K562 (cell line): ENCODE measurements at regions not wholly inside any gene's neighbourhood (a gene's known extent, or its start where the extent isn't known, plus 50 kb on each side); places are given as distances from the start of the nearest gene placed in this dataset.

Experiments
- BCL6 ChIP-seq: fragments of 250-450 bp; sonication (Bioruptor Pico); IDR thresholded peaks from 2 replicates; pipeline ENCODE4 v1.4.0; 2020
- ERF ChIP-seq: fragments of 450-650 bp; formaldehyde crosslinking; IDR thresholded peaks from 2 replicates; pipeline ENCODE4 v1.4.0; 2020; ENCODE audit warnings: mild to moderate bottlenecking, mixed read lengths
- EZH2 ChIP-seq: IDR thresholded peaks from 2 replicates; pipeline ENCODE4 v1.6.1; 2012; ENCODE audit warnings: low read depth, mild to moderate bottlenecking, inconsistent platforms, low read length, borderline replicate concordance
- HMGN3 ChIP-seq: IDR thresholded peaks from 2 replicates; pipeline ENCODE4 v1.6.1; 2011; ENCODE audit warnings: borderline replicate concordance, low read depth, mild to moderate bottlenecking, mixed read lengths, low read length; ENCODE audit not compliant: insufficient read length; ENCODE audit errors: extremely low read depth
- MYNN ChIP-seq, 2 experiments: sonication (generic); formaldehyde crosslinking in 1 of 2; IDR thresholded peaks; 2 replicates each; pipeline versions ENCODE4 v1.5.0 to v1.6.1; 2016 to 2020; ENCODE audit warnings: antibody characterized with exemption in 1 of 2, missing genetic modification reagents in 1 of 2
- NCOA4 ChIP-seq: fragments of 450-650 bp; IDR thresholded peaks from 2 replicates; pipeline ENCODE4 v1.6.1; 2018; ENCODE audit warnings: mild to moderate bottlenecking; ENCODE audit not compliant: partially characterized antibody
- NR2C1 ChIP-seq, 2 experiments: fragments of 450-650 bp; IDR thresholded peaks; 2 replicates each; pipeline ENCODE4 v1.6.1; 2017; ENCODE audit warnings: mild to moderate bottlenecking in 2 of 2, antibody characterized with exemption in 1 of 2, inconsistent platforms in 1 of 2, missing compliant biosample characterization in 1 of 2, missing genetic modification characterization in 1 of 2
- ZNF347 ChIP-seq: fragments of 450-650 bp; formaldehyde crosslinking; IDR thresholded peaks from 2 replicates; pipeline ENCODE4 v1.4.0; 2020; ENCODE audit warnings: low read depth, mild to moderate bottlenecking, moderate library complexity
- ZNF76 ChIP-seq: fragments of 250-450 bp; sonication (Bioruptor Pico); IDR thresholded peaks from 2 replicates; pipeline ENCODE4 v1.4.0; 2020; ENCODE audit warnings: mild to moderate bottlenecking, moderate library complexity, borderline replicate concordance
- ZNF780A ChIP-seq: fragments of 250-450 bp; sonication (Bioruptor Pico); IDR thresholded peaks from 2 replicates; pipeline ENCODE4 v1.5.0; 2021; ENCODE audit warnings: mild to moderate bottlenecking
- TF ChIP-seq, protein P1 (sequence below), 3 experiments: fragments of 200-800 bp in 1 of 3; sonication (Bioruptor generic) in 1 of 3; sonication (generic) in 1 of 3; formaldehyde crosslinking in 1 of 3; IDR thresholded peaks; 2 replicates each; pipeline versions ENCODE4 v1.6.1 to v1.8.0; 2016 to 2022; ENCODE audit warnings: mild to moderate bottlenecking in 2 of 3, missing compliant biosample characterization in 2 of 3, missing genetic modification characterization in 2 of 3, missing genetic modification reagents in 1 of 3
- TF ChIP-seq, protein P2 (sequence below): sonication (generic); formaldehyde crosslinking; IDR thresholded peaks from 2 replicates; pipeline ENCODE4 v1.8.0; 2022; ENCODE audit warnings: mild to moderate bottlenecking, missing genetic modification reagents

DNA sequence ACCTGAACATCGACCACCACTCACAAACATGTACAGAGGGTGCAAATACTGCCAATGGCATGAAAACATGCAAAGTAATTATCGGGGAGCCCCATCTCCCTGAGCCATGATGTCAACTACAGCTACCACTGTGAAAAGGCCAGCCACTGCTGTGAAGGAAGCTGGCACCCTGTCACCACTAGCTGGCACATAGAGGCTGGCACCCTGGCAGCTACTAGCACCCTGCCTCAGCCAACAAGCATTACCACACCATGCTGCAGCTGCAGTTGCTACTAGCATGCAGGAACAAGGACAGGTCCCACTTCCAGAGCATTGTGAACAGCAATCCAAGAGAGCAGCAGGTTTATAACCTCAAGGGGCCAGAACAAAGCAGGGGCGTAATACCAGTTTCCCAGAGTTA, 81.4 kb downstream of the PRR32 start (continued):
- TF ChIP-seq, protein P1, sequence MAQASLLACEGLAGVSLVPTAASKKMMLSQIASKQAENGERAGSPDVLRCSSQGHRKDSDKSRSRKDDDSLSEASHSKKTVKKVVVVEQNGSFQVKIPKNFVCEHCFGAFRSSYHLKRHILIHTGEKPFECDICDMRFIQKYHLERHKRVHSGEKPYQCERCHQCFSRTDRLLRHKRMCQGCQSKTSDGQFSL (CRISPR knock-in tag; IDR thresholded peaks at IDR 0.05), result no peak
- TF ChIP-seq, protein P1 (tag; IDR thresholded peaks at IDR 0.05), result no peak
- TF ChIP-seq MYNN (IDR thresholded peaks at IDR 0.05), result no peak
- no peak for TF ChIP-seq MYNN (CRISPR knock-in tag; IDR thresholded peaks at IDR 0.05)
- no peak for TF ChIP-seq NCOA4
- TF ChIP-seq ZNF347, result no peak
- no peak for TF ChIP-seq BCL6 (CRISPR knock-in tag)
- TF ChIP-seq HMGN3, result no peak
- TF ChIP-seq ZNF76 (CRISPR knock-in tag), result no peak
- no peak for TF ChIP-seq ERF (CRISPR knock-in tag)
- TF ChIP-seq, protein P2, sequence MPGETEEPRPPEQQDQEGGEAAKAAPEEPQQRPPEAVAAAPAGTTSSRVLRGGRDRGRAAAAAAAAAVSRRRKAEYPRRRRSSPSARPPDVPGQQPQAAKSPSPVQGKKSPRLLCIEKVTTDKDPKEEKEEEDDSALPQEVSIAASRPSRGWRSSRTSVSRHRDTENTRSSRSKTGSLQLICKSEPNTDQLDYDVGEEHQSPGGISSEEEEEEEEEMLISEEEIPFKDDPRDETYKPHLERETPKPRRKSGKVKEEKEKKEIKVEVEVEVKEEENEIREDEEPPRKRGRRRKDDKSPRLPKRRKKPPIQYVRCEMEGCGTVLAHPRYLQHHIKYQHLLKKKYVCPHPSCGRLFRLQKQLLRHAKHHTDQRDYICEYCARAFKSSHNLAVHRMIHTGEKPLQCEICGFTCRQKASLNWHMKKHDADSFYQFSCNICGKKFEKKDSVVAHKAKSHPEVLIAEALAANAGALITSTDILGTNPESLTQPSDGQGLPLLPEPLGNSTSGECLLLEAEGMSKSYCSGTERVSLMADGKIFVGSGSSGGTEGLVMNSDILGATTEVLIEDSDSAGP (CRISPR knock-in tag), result no peak
- no peak for TF ChIP-seq ZNF780A (CRISPR knock-in tag)
- TF ChIP-seq NR2C1 (IDR thresholded peaks at IDR 0.05), result no peak
- no peak for TF ChIP-seq NR2C1 (tag; IDR thresholded peaks at IDR 0.05)
- TF ChIP-seq EZH2, result no peak
